Activated CD4-positive, alpha-beta memory T cell treated with anti-CD3 and anti-CD28 coated beads, Interleukin-2, amount 10 ng/mL, durations not matched to agents 7 days and 5 days (primary cell): ENCODE measurements at regions not wholly inside any gene's neighbourhood (a gene's known extent, or its start where the extent isn't known, plus 50 kb on each side); places are given as distances from the start of the nearest gene placed in this dataset.
"Not testable (repeated sequence)": the region's sequence is repeated elsewhere in the genome, so short reads cannot be mapped to it uniquely, and the experiment has no call there.

Experiments used
- CTCF ChIA-PET: fragments of 350-600 bp; sonication (Branson Sonifier 250); formaldehyde crosslinking; loops from one replicate; lab custom pipeline; 2021; ENCODE audit warnings: antibody characterized with exemption, inconsistent platforms; lab: Charles Lee
- POLR2A ChIA-PET: fragments of 350-600 bp; sonication (Branson Sonifier 250); formaldehyde crosslinking; loops from one replicate; lab custom pipeline; 2021; ENCODE audit warnings: antibody characterized with exemption; lab: Charles Lee
- DNase-seq: peaks from one replicate; pipeline ENCODE4 v3.0.0-alpha.2; 2020
- H3K27ac Mint-ChIP-seq: one replicate; pipeline ENCODE4 v1.8.0; 2021; ENCODE audit warnings: mild to moderate bottlenecking, mixed read lengths
- H3K27me3 Mint-ChIP-seq: one replicate; pipeline ENCODE4 v1.8.0; 2021; ENCODE audit warnings: mixed read lengths
- H3K36me3 Mint-ChIP-seq: one replicate; pipeline ENCODE4 v1.8.0; 2021; ENCODE audit warnings: low read depth, mixed read lengths
- H3K4me1 Mint-ChIP-seq: one replicate; pipeline ENCODE4 v1.8.0; 2021; ENCODE audit warnings: mixed read lengths
- H3K4me3 Mint-ChIP-seq: one replicate; pipeline ENCODE4 v1.8.0; 2021; ENCODE audit warnings: mild to moderate bottlenecking, mixed read lengths
- H3K9me3 Mint-ChIP-seq: one replicate; pipeline ENCODE4 v1.8.0; 2021; ENCODE audit warnings: mixed read lengths

GRCh38 chr2:240262578-240262977 lies 122.1 kb upstream of the OTOS start:
- Mint-ChIP-seq H3K9me3 (peaks cover 10% of the 10 kb centered on the region), H3K27me3 (peaks cover 23% of the 10 kb centered on the region)
- H3K36me3 Mint-ChIP-seq, H3K4me3 Mint-ChIP-seq, CTCF ChIA-PET, H3K4me1 Mint-ChIP-seq, H3K27ac Mint-ChIP-seq, POLR2A ChIA-PET, DNase-seq: not testable (repeated sequence)

GRCh38 chr2:240269380-240269779 lies 128.9 kb upstream of the OTOS start:
- CTCF ChIA-PET, result no interaction called here
- Mint-ChIP-seq H3K9me3 (peaks cover 10% of the 10 kb centered on the region), H3K4me1 (no peaks in the 10 kb centered on the region), H3K36me3 (no peaks in the 10 kb centered on the region), H3K4me3 (no peak overlapping the region), H3K27me3 (peaks cover 30% of the 10 kb centered on the region), H3K27ac (no peak overlapping the region)
- POLR2A ChIA-PET, result interaction anchor here (1.3 kb wide), 2 partner anchors 10 to 11 kb away, joined by 3 read pairs; no protein-coding TSS in a partner anchor
- DNase-seq, result no peak

GRCh38 chr2:240269886-240270285 lies 129.4 kb upstream of the OTOS start:
- no peak overlapping the region for H3K4me3 Mint-ChIP-seq
- H3K9me3 Mint-ChIP-seq, result peaks cover 10% of the 10 kb centered on the region
- no peaks in the 10 kb centered on the region for H3K4me1 Mint-ChIP-seq
- no peak overlapping the region for H3K27ac Mint-ChIP-seq
- DNase-seq, result peak; percentile 10
- POLR2A ChIA-PET, result interaction anchor here (1.3 kb wide), 2 partner anchors 10 to 11 kb away, joined by 3 read pairs; no protein-coding TSS in a partner anchor
- H3K27me3 Mint-ChIP-seq, result peaks cover 32% of the 10 kb centered on the region
- H3K36me3 Mint-ChIP-seq, result no peaks in the 10 kb centered on the region
- CTCF ChIA-PET, result no interaction called here

- peaks cover 29% of the 10 kb centered on the region for H3K27me3 Mint-ChIP-seq
- CTCF ChIA-PET, result no interaction called here
- POLR2A ChIA-PET, result no interaction called here
Measured at GRCh38 chr2:240271716-240272341, 131.4 kb upstream of the OTOS start.

GRCh38 chr2:240275386-240275785 lies 134.9 kb upstream of the OTOS start:
- H3K36me3 Mint-ChIP-seq, result no peaks in the 10 kb centered on the region
- H3K4me1 Mint-ChIP-seq, result no peaks in the 10 kb centered on the region
- H3K27ac Mint-ChIP-seq, result no peak overlapping the region
- H3K9me3 Mint-ChIP-seq, result peaks cover 10% of the 10 kb centered on the region
- H3K27me3 Mint-ChIP-seq, result peaks cover 39% of the 10 kb centered on the region
- CTCF ChIA-PET, result no interaction called here
- no peak overlapping the region for H3K4me3 Mint-ChIP-seq
- no peak for DNase-seq
- POLR2A ChIA-PET, result no interaction called here

More at GRCh38 chr2:240271716-240272341, 131.4 kb upstream of the OTOS start:
- Mint-ChIP-seq H3K4me1 (no peaks in the 10 kb centered on the region), H3K4me3 (no peak overlapping the region), H3K9me3 (peaks cover 10% of the 10 kb centered on the region), H3K36me3 (no peaks in the 10 kb centered on the region), H3K27ac (no peak overlapping the region)
- DNase-seq, result no peak

GRCh38 chr2:240277073-240277806 lies 136.8 kb upstream of the OTOS start:
- Mint-ChIP-seq H3K9me3 (peaks cover 4% of the 10 kb centered on the region), H3K27me3 (peaks cover 45% of the 10 kb centered on the region), H3K4me1 (no peaks in the 10 kb centered on the region), H3K36me3 (no peaks in the 10 kb centered on the region), H3K4me3 (no peak overlapping the region), H3K27ac (no peak overlapping the region)
- ChIA-PET CTCF (no interaction called here), POLR2A (no interaction called here)
- DNase-seq, result peak; percentile 5

- no peaks in the 10 kb centered on the region for H3K36me3 Mint-ChIP-seq
- H3K27me3 Mint-ChIP-seq, result peaks cover 48% of the 10 kb centered on the region
- H3K4me3 Mint-ChIP-seq, result no peak overlapping the region
- H3K9me3 Mint-ChIP-seq, result peaks cover under 1% of the 10 kb centered on the region
- DNase-seq, result no peak
- no peaks in the 10 kb centered on the region for H3K4me1 Mint-ChIP-seq
- H3K27ac Mint-ChIP-seq, result no peak overlapping the region
- ChIA-PET CTCF (no interaction called here), POLR2A (no interaction called here)
Measured at GRCh38 chr2:240277807-240278522, 137.5 kb upstream of the OTOS start.

- ChIA-PET CTCF (interaction anchor here (0.7 kb wide), 1 partner anchor 9 kb away, joined by 3 read pairs; no protein-coding TSS in a partner anchor), POLR2A (no interaction called here)
- peaks cover 50% of the 10 kb centered on the region for H3K27me3 Mint-ChIP-seq
- no peak overlapping the region for H3K4me3 Mint-ChIP-seq
- DNase-seq, result no peak
- no peak overlapping the region for H3K27ac Mint-ChIP-seq
- no peaks in the 10 kb centered on the region for H3K9me3 Mint-ChIP-seq
- no peaks in the 10 kb centered on the region for H3K4me1 Mint-ChIP-seq
- H3K36me3 Mint-ChIP-seq, result no peaks in the 10 kb centered on the region
Measured at GRCh38 chr2:240278661-240279060, 138.2 kb upstream of the OTOS start.

GRCh38 chr2:240280621-240281020 lies 140.2 kb upstream of the OTOS start:
- H3K4me3 Mint-ChIP-seq, result no peak overlapping the region
- H3K27ac Mint-ChIP-seq, result no peak overlapping the region
- H3K27me3 Mint-ChIP-seq, result peaks cover 46% of the 10 kb centered on the region
- H3K36me3 Mint-ChIP-seq, result no peaks in the 10 kb centered on the region
- no peaks in the 10 kb centered on the region for H3K4me1 Mint-ChIP-seq
- H3K9me3 Mint-ChIP-seq, result no peaks in the 10 kb centered on the region
- ChIA-PET POLR2A (no interaction called here), CTCF (no interaction called here)
- no peak for DNase-seq

- H3K36me3 Mint-ChIP-seq, result no peaks in the 10 kb centered on the region
- H3K9me3 Mint-ChIP-seq, result no peaks in the 10 kb centered on the region
- H3K4me1 Mint-ChIP-seq, result no peaks in the 10 kb centered on the region
- H3K4me3 Mint-ChIP-seq, result no peak overlapping the region
- ChIA-PET POLR2A (no interaction called here), CTCF (no interaction called here)
- H3K27me3 Mint-ChIP-seq, result peaks cover 26% of the 10 kb centered on the region
- DNase-seq, result no peak
- H3K27ac Mint-ChIP-seq, result no peak overlapping the region
Measured at GRCh38 chr2:240284503-240285259, 144.2 kb upstream of the OTOS start.

GRCh38 chr2:240285725-240286124 lies 145.3 kb upstream of the OTOS start:
- POLR2A ChIA-PET, result interaction anchor here (0.7 kb wide), 1 partner anchor 44 kb away, joined by 3 read pairs; no protein-coding TSS in a partner anchor
- H3K4me1 Mint-ChIP-seq, result no peaks in the 10 kb centered on the region
- no peak overlapping the region for H3K27ac Mint-ChIP-seq
- H3K27me3 Mint-ChIP-seq, result peaks cover 22% of the 10 kb centered on the region
- no peak for DNase-seq
- CTCF ChIA-PET, result no interaction called here
- no peaks in the 10 kb centered on the region for H3K9me3 Mint-ChIP-seq
- H3K36me3 Mint-ChIP-seq, result no peaks in the 10 kb centered on the region
- H3K4me3 Mint-ChIP-seq, result no peak overlapping the region

GRCh38 chr2:240286596-240286995 lies 146.1 kb upstream of the OTOS start:
- ChIA-PET CTCF (no interaction called here), POLR2A (no interaction called here)
- Mint-ChIP-seq H3K27me3 (peaks cover 18% of the 10 kb centered on the region), H3K4me1 (no peaks in the 10 kb centered on the region), H3K4me3 (no peak overlapping the region), H3K36me3 (no peaks in the 10 kb centered on the region), H3K27ac (no peak overlapping the region), H3K9me3 (no peaks in the 10 kb centered on the region)
- no peak for DNase-seq

GRCh38 chr2:240287011-240287410 lies 146.6 kb upstream of the OTOS start:
- DNase-seq, result peak; percentile 9
- CTCF ChIA-PET, result no interaction called here
- Mint-ChIP-seq H3K4me1 (no peaks in the 10 kb centered on the region), H3K36me3 (no peaks in the 10 kb centered on the region), H3K4me3 (no peak overlapping the region), H3K27ac (no peak overlapping the region), H3K27me3 (peaks cover 14% of the 10 kb centered on the region), H3K9me3 (no peaks in the 10 kb centered on the region)
- POLR2A ChIA-PET, result no interaction called here
